PFSK-1 (cell line): ENCODE measurements at regions not wholly inside any gene's neighbourhood (a gene's known extent, or its start where the extent isn't known, plus 50 kb on each side); places are given as distances from the start of the nearest gene placed in this dataset.

Experiments
- TAF1 ChIP-seq: IDR thresholded peaks from 2 replicates; pipeline ENCODE4 v1.6.1; 2012; ENCODE audit warnings: low read length, control low read depth, borderline replicate concordance; ENCODE audit not compliant: insufficient read depth
- TF ChIP-seq, protein P1 (sequence below), 2 experiments: IDR thresholded peaks; 2 replicates each; pipeline versions ENCODE4 v1.6.1 to v1.8.0; 2011 to 2012; ENCODE audit warnings: low read depth in 2 of 2, low read length in 2 of 2, control low read depth in 1 of 2, inconsistent platforms in 1 of 2, mild to moderate bottlenecking in 1 of 2, moderate library complexity in 1 of 2; ENCODE audit not compliant: insufficient read depth in 1 of 2

DNA sequence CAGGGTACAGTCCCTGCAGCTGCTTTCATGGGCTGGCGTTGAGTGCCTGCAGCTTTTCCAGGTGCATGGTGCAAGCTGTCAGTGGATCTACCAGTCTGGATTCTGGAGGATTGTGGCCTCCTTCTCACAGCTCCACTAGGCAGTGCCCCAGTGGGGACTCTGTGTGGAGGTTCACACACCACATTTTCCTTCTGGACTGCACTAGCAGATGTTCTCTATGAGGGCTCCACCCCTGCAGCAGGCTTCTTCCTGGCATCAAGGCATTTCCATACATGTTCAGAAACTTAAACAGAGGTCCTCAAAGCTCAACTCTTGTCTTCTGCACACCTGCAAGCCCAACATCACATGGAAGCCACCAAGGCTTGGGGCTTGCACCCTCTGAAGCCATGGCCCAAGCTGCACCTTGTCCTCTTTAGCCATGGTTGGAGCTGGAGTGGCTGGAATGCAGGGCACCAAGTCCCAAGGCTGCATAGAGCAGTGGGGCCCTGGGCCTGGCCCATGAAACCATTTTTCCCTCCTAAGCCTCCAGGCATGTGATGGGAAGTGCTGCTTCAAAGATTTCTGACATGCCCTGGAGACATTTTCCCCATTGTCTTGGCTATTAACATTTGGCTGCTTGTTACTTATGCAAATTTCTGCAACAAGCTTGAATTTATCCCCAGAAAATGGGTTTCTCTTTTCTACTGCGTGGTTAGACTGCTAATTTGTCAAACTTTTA is 250.2 kb upstream of the COPS8 start:
- TF ChIP-seq, protein P1, sequence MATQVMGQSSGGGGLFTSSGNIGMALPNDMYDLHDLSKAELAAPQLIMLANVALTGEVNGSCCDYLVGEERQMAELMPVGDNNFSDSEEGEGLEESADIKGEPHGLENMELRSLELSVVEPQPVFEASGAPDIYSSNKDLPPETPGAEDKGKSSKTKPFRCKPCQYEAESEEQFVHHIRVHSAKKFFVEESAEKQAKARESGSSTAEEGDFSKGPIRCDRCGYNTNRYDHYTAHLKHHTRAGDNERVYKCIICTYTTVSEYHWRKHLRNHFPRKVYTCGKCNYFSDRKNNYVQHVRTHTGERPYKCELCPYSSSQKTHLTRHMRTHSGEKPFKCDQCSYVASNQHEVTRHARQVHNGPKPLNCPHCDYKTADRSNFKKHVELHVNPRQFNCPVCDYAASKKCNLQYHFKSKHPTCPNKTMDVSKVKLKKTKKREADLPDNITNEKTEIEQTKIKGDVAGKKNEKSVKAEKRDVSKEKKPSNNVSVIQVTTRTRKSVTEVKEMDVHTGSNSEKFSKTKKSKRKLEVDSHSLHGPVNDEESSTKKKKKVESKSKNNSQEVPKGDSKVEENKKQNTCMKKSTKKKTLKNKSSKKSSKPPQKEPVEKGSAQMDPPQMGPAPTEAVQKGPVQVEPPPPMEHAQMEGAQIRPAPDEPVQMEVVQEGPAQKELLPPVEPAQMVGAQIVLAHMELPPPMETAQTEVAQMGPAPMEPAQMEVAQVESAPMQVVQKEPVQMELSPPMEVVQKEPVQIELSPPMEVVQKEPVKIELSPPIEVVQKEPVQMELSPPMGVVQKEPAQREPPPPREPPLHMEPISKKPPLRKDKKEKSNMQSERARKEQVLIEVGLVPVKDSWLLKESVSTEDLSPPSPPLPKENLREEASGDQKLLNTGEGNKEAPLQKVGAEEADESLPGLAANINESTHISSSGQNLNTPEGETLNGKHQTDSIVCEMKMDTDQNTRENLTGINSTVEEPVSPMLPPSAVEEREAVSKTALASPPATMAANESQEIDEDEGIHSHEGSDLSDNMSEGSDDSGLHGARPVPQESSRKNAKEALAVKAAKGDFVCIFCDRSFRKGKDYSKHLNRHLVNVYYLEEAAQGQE (IDR thresholded peaks at IDR 0.05; ENCODE audit: insufficient read depth in 1 of 2, low read depth in 2 of 2, low read length in 2 of 2) = no peak
- TF ChIP-seq TAF1 = no peak
